ENCODE measurements at regions not wholly inside any gene's neighbourhood (a gene's known extent, or its start where the extent isn't known, plus 50 kb on each side); places are given as distances from the start of the nearest gene placed in this dataset.

GRCh38 chr12:31859232-31859977 lies 99.8 kb upstream of the RESF1 start:
- Mint-ChIP-seq H3K27ac (no peak overlapping the region), H3K36me3 (no peaks in the 10 kb centered on the region), H3K4me3 (no peak overlapping the region), H3K27me3 (ENCODE audit: insufficient read depth, low read depth) (no peaks in the 10 kb centered on the region), H3K4me1 (no peaks in the 10 kb centered on the region), H3K9me3 (no peaks in the 10 kb centered on the region)
- no peaks in the 10 kb centered on the region for H3K36me3 ChIP-seq
- no peak overlapping the region for H2AFZ ChIP-seq (replicated peaks)
- no peaks in the 10 kb centered on the region for H3F3A ChIP-seq (ENCODE audit: low read depth)
- no peaks in the 10 kb centered on the region for H3K4me1 ChIP-seq
- no peaks in the 10 kb centered on the region for H3K79me2 ChIP-seq (ENCODE audit: low read depth)
- H3K27ac ChIP-seq, result no peak overlapping the region
- no peaks in the 10 kb centered on the region for H3K9me3 ChIP-seq (ENCODE audit: low read depth)
- no peaks in the 10 kb centered on the region for H3K27me3 ChIP-seq
- H3K9ac ChIP-seq, result no peak overlapping the region
- TF ChIP-seq, protein P1, sequence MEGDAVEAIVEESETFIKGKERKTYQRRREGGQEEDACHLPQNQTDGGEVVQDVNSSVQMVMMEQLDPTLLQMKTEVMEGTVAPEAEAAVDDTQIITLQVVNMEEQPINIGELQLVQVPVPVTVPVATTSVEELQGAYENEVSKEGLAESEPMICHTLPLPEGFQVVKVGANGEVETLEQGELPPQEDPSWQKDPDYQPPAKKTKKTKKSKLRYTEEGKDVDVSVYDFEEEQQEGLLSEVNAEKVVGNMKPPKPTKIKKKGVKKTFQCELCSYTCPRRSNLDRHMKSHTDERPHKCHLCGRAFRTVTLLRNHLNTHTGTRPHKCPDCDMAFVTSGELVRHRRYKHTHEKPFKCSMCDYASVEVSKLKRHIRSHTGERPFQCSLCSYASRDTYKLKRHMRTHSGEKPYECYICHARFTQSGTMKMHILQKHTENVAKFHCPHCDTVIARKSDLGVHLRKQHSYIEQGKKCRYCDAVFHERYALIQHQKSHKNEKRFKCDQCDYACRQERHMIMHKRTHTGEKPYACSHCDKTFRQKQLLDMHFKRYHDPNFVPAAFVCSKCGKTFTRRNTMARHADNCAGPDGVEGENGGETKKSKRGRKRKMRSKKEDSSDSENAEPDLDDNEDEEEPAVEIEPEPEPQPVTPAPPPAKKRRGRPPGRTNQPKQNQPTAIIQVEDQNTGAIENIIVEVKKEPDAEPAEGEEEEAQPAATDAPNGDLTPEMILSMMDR (IDR thresholded peaks at IDR 0.05), result no peak
- no peak for TF ChIP-seq EZH2phosphoT487 (IDR thresholded peaks at IDR 0.05)
- H4K20me1 ChIP-seq (ENCODE audit: low read depth), result no peaks in the 10 kb centered on the region
- no peak for DNase-seq (ENCODE audit: low spot score)
- no peak overlapping the region for H3K4me3 ChIP-seq
- H3K4me2 ChIP-seq, result no peak overlapping the region

- H3K4me3 Mint-ChIP-seq, result no peak overlapping the region
- H3K36me3 Mint-ChIP-seq, result no peaks in the 10 kb centered on the region
- Histone ChIP-seq H3K36me3 (no peaks in the 10 kb centered on the region), H3K27me3 (no peaks in the 10 kb centered on the region), H3K4me1 (no peaks in the 10 kb centered on the region), H3K9ac (no peak overlapping the region), H4K20me1 (ENCODE audit: low read depth) (no peaks in the 10 kb centered on the region), H3K9me3 (ENCODE audit: low read depth) (peaks cover 9% of the 10 kb centered on the region), H3K4me2 (no peak overlapping the region), H3K4me3 (no peak overlapping the region), H2AFZ (replicated peaks) (no peak overlapping the region), H3K27ac (no peak overlapping the region), H3F3A (ENCODE audit: low read depth) (no peaks in the 10 kb centered on the region), H3K79me2 (ENCODE audit: low read depth) (no peaks in the 10 kb centered on the region)
- H3K27me3 Mint-ChIP-seq (ENCODE audit: insufficient read depth, low read depth), result no peaks in the 10 kb centered on the region
- H3K27ac Mint-ChIP-seq, result no peak overlapping the region
- TF ChIP-seq, protein P1 (IDR thresholded peaks at IDR 0.05), result no peak
- no peak for TF ChIP-seq EZH2 (IDR thresholded peaks at IDR 0.05)
- no peak for TF ChIP-seq EZH2phosphoT487 (IDR thresholded peaks at IDR 0.05)
- H3K4me1 Mint-ChIP-seq, result peaks cover 3% of the 10 kb centered on the region
- no peak for DNase-seq (ENCODE audit: low spot score)
- peaks cover 25% of the 10 kb centered on the region for H3K9me3 Mint-ChIP-seq
Observed at GRCh38 chr12:31855427-31855826, 103.8 kb upstream of the RESF1 start.

- Mint-ChIP-seq H3K36me3 (no peaks in the 10 kb centered on the region), H3K27ac (no peak overlapping the region), H3K27me3 (ENCODE audit: insufficient read depth, low read depth) (no peaks in the 10 kb centered on the region), H3K9me3 (peaks cover 26% of the 10 kb centered on the region), H3K4me3 (no peak overlapping the region), H3K4me1 (peaks cover 3% of the 10 kb centered on the region)
- Histone ChIP-seq H3K4me2 (no peak overlapping the region), H3K27ac (no peak overlapping the region), H3F3A (ENCODE audit: low read depth) (peaks cover 4% of the 10 kb centered on the region), H3K27me3 (no peaks in the 10 kb centered on the region), H3K9me3 (ENCODE audit: low read depth) (peaks cover 23% of the 10 kb centered on the region), H3K79me2 (ENCODE audit: low read depth) (no peaks in the 10 kb centered on the region), H3K4me3 (no peak overlapping the region), H3K4me1 (no peaks in the 10 kb centered on the region), H3K9ac (no peak overlapping the region), H3K36me3 (peaks cover 9% of the 10 kb centered on the region), H2AFZ (replicated peaks) (no peak overlapping the region), H4K20me1 (ENCODE audit: low read depth) (no peaks in the 10 kb centered on the region)
- no peak for TF ChIP-seq EZH2 (IDR thresholded peaks at IDR 0.05)
- TF ChIP-seq, protein P1 (IDR thresholded peaks at IDR 0.05), result no peak
- no peak for TF ChIP-seq EZH2phosphoT487 (IDR thresholded peaks at IDR 0.05)
- no peak for DNase-seq (ENCODE audit: low spot score)
Observed at GRCh38 chr12:31853977-31854376, 105.2 kb upstream of the RESF1 start.

Measured in neural progenitor cell (in vitro differentiated cells).